CD4-positive, alpha-beta T cell treated with Interleukin-10 for 1 hour (primary cell): ENCODE measurements at regions not wholly inside any gene's neighbourhood (a gene's known extent, or its start where the extent isn't known, plus 50 kb on each side); places are given as distances from the start of the nearest gene placed in this dataset.
"Not testable (repeated sequence)": the region's sequence is repeated elsewhere in the genome, so short reads cannot be mapped to it uniquely, and the experiment has no call there.

Source experiments
- DNase-seq: peaks from one replicate; pipeline ENCODE4 v3.0.0-alpha.2; 2020

DNA sequence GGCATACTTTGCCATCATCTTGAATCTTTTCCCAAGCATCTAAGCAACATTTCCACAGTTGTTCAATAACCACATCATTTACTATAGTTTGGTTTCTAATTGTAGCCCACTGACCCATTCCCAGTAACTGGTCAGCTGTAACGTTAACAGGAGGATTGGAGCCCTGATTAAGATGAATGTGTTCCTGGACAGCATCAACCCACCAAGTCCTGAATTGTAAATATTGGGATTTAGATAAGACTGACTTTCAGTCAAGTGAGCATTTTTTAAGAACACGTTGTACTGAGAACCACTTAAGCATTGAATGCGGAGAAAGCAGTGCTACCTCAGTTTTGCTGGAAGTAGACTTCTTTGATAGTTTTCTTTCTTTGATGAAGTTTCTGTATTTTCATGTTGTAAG lies 53.3 kb upstream of the ARL4D start:
- DNase-seq = not testable (repeated sequence)

DNA sequence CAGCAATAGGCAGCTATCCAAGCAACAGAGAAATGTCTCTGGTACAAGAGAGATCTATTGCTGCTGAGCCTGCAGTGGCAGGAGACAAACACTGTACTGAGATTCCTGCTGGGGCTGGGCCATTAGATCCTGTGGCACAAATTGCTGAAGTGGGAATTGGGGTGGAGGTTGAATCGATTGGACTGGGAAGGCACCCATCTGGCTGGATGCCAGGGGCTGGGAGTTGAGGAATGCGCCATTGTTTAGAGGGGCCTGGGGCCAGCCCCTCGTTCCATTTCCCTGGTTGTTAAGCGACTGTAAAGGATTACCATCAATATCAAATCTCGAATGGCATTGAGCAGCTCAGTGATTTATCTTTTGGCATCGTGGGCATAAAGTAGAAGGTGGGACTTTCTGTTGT lies 54.1 kb upstream of the ARL4D start:
- no peak for DNase-seq

DNA sequence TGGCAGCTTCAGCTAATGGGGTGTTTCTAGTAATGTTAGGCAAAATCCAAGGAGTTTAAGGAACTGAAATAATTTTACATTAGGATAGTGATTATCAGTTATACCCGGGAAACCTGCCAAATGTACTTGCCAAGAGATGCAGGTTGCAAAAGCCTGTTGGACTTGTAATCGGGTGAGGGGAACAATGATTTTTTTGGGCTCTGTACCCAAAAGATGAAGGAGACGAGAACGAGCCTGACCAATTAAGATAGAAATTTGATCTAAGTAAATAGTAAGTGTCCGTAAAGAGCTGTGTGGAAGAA lies 56.3 kb upstream of the ARL4D start:
- DNase-seq = no peak

DNA sequence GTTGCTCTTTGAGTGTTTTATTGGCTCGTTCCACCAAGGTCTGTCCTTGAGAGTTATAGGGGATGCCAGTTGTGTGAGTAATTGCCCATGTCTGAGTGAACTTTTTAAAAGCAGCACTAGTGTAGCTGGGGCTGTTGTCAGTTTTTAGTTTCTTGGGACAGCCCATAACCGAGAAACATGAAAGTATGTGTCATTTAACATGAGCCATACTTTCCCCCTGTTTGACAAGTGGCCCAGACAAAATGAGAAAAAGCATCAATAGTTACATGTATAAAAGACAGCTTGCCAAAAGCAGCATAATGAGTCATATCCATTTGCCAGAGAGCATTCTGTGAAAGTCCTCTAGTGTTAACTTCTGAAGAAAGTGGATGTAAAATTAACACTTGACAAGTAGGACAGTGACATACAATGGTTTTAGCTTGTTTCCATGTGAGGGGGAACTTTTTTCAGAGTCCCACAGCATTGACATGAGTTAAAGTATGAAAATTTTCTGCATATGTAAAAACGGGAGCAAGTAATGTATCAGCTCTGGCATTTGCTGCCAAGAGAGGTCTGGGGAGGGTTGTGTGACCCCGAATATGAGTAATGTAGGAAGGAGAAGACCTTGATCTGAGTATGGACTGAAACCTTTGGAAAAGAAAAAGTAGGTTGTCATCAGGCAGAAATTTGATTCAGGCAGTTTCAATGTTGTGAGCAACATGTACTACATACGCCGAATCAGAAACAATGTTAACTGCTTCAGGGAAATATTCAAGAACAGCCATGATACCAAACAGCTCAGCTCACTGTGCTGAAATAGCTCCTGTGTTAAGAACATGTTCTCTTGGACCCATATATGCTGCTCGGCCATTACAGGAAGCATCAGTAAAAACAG lies 56.8 kb upstream of the ARL4D start:
- no peak for DNase-seq

DNA sequence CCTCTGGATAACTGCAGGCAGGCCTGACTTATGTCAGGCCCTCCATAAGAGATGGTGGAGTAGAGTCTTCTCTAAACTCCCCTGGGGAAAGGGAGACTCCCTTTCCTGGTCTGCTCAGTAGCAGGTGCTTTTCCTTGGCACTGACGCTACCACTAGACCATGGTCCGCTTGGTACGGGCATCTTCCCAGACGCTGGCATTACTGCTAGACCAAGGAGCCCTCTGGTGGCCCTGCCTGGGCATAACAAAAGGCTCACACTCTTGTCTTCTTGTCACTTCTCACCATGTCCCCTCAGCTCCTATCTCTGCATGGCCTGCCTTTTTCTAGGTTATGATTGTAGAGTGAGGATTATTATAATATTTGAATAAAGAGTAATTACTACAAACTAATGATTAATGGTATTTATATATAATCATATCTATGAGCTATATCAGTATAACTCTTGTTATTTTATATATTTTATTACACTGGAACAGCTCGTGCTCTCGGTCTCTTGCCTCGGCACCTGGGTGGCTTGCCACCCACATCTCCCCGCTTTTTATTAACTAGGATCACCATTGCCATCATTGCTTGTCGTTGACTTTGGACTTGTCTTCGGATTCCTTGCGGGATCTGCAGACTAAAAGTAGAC lies 59.8 kb upstream of the ARL4D start:
- peak; percentile 74 for DNase-seq

DNA sequence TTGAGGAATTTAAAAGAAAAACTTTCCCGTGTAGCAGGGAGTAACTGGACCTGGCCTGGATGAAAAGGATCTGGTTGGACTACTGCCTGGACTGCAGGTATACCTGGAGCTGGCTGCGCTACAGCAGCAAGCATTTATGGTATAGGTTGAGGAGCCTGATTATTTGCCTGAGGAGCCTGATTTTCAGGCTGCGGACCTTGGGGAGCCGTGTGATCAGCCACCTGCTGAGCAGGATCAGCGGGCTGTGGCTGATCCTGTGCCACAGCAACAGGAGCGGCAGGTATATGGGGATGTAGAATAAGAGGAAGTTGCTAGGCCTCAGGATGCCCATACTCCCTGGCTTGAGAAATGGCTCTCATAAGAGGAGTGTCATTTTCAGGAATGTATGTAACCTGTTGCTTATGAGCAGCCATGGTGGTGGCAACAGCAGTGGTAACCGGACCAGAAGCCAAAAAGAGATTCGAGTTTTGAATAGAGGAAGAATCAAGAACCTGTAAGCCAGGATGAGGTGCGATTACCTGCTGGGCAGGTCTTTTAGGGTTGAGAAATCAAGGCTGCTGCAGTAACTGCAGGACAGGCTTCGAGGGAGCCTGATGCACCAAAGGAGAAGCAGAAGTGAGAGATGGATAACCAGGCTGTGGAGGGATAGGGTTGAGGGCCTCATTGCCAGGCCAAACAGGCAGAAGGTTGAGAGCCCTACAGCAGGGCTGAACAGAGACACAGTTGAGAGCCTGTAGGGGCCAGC lies 60.9 kb upstream of the ARL4D start:
- no peak for DNase-seq

DNA sequence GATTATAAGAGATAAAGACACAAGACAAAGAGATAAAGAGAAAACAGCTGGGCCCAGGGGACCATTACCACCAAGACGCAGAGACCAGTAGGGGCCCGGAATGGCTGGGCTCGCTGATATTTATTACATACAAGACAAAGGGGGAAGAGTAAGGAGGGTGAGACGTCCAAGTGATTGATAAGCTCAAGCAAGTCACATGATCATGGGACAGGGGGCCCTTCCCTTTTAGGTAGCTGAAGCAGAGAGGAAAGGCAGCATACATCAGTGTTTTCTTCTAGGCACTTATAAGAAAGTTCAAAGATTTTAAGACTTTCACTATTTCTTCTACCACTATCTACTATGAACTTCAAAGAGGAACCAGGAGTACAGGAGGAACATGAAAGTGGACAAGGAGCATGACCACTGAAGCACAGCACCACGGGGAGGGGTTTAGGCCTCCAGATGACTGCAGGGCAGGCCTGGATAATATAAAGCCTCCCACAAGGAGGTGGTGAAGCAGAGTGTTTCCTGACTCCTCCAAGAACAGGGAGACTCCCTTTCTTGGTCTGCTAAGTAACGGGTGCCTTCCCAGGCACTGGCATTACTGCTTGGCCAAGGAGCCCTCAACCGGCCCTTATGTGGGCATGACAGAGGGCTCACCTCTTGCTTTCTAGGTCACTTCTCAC lies 63.9 kb upstream of the ARL4D start:
- DNase-seq = no peak

DNA sequence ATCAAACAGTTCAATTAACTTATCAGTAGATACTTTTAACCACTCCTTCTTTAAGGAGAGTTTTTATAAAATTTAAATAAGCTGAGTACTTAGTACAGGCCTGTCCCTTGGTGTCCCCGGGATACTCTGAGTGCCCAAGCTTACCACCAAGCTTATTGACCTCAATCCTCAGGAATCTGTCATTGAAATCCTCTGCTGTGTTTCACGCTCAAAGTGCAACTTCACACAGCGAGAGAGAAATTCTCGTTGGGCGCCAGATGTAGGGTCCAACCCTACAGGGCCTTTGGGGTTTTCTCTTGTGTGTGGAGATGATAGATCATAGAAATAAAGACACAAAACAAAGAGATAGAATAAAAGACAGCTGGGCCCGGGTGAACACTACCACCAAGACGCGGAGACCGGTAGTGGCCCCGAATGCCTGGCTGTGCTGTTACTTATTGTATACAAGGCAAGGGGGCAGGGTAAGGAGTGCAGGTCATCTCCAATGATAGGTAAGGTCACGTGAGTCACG lies 65.3 kb upstream of the ARL4D start:
- no peak for DNase-seq

DNA sequence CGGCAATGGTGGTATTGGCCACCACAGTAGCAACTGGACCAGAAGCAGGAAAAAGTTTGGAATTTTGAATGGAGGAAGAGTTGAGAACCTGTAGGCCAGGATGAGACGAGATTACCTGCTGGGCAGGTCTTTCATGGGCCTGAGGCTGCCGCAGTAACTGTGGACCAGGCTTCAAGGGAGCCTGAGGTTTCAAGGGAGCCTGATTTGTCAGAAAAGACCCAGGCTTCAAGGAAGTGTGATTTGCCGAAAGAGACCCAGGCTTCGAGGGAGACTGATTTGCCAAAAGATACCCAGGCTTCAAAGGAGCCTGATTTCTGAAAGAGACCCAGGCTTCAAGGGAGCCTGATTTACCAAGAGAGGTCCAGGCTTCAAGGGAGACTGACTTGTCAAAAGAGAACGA lies 66.6 kb upstream of the ARL4D start:
- DNase-seq = no peak

DNA sequence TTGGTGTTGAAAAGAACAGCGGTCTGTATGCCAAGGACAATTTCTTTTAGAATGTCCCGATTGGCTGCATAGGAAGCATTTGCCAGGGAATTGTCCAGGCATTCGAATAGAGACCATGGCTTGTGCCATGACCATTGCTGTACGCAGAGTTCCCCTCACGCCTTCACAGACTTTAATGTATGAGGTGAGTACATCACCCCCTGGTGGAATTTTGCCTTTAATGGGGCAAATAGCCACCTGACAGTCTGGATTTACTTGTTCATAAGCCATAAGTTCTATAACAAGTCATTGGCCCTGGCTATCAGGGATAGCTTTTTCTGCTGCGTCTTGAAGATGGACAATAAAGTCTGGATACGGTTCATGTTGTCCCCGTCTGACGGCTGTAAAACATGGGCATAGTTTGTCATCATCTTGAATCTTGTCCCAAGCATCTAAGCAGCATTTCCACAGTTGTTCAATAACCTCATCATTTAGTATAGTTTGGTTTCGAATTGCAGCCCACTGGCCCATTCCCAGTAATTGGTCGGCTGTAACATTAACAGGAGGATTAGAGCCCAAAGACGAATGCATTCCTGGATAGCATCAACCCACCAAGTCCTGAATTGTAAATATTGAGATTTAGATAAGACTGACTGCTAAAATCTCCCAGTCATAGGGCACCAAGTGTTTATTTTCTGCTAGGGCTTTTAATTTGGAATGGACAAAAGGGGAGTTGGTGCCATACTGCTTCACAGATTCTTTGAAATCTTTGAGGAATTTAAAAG lies 67.7 kb upstream of the ARL4D start:
- no peak for DNase-seq

DNA sequence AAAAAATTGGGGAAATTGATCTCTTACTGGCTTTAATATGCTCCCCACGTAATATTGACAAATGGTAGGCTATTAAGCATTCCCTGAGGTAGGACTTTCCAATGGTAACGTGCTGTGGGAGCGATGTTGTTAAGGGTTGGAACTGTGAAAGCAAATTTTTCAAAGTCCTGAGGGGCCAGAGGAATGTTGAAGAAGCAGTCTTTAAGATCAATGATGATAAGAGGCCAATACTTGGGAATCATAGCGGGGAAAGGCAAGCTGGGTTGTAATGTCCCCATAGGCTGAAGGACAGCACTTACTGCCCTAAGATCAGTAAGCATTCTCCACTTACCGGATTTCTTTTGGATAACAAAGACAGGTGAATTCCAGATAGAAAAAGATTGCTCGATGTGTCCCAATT lies 69.6 kb upstream of the ARL4D start:
- DNase-seq = no peak

DNA sequence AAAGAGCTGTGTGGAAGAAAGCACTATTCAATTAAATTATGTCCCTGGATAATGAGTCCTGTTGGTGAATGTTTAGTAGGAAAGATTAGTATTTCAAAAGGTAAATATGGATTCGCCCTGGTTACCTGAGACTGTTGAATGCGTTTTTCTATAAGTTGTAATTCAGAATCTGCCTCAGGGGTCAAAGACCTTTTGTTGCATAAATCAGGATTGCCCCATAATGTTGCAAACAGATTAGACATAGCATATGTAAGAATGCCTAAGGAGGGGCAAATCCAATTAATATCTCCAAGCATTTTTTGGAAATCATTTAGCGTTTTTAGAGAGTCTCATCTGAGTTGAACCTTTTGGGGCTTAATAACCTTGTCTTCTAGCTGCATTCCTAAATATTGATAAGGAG lies 70.1 kb upstream of the ARL4D start:
- no peak for DNase-seq

DNA sequence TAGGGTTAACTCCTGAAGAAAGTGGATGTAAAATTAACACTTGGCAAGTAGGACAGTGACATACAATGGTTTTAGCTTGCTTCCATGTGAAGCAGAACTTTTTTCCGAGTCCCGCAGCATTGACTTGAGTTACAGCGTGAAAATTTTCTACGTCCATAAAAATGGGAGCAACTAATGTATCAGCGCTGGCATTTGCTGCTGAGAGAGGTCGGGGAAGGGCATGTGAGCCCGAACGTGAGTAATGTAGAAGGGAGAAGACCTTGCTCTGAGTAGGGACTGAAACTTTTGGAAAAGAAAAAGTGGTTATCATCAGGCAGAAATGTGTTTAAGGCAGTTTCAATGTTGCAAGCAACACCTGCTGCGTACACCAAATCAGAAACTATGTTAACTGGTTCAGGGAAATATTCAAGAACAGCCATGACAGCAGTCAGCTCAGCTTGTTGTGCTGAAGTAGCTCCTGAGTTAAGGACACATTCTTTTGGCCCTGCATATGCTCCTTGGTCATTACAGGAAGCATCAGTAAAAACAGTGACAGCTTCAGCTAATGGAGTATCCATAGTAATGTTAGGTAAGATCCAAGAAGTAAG lies 70.9 kb upstream of the ARL4D start:
- no peak for DNase-seq

DNA sequence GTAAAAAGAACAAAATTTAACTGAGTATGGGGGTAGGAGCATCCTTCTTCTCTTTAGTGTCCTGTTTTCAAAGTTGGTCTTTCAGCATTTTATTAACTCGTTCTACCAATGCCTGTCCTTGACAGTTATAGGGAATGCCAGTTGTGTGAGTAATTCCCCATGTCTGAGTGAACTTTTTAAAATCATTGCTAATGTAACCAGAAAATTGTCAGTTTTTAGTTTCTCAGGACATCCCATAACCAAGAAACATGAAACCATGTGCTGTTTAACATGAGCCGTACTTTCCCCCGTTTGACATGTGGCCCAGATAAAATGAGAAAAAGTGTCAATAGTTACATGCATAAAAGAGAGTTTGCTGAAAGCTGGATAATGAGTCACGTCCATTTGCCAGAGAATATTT lies 71.4 kb upstream of the ARL4D start:
- no peak for DNase-seq

DNA sequence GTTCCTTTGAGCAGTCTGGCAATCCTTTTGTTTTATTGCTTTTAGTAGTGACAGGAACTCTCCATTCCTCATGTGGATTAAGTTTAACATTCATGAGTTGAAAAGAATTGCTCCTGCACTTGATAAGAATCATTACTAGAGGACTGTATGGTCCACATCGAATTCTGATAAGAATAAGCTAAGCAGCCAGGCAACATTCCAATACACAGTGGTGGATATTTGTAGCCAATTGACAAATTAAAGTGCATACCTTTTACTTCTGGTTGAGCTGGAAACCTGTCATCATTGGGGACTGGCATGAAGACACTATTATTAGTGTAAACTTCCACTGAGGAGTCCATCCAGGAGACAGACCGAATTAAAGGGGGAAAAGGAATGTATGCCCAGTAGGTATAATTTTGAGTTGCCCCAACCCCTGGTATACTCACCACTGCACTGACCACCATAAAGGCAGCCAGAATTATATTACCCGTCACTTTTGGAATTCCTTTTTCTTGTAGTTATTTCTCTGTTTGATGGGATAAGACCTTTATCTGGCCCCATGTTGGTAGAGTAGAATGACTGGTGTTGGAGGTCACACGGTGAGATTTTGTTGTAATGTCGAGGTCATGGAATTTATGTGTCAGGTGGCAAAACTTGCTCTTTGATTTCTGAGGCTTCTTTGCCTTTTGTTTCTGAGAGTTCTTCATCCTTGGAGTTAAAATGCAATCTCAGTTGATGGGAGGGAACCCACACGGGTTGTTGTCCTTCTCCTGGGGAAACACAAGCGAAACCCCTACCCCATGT lies 72.1 kb upstream of the ARL4D start:
- DNase-seq = no peak

DNA sequence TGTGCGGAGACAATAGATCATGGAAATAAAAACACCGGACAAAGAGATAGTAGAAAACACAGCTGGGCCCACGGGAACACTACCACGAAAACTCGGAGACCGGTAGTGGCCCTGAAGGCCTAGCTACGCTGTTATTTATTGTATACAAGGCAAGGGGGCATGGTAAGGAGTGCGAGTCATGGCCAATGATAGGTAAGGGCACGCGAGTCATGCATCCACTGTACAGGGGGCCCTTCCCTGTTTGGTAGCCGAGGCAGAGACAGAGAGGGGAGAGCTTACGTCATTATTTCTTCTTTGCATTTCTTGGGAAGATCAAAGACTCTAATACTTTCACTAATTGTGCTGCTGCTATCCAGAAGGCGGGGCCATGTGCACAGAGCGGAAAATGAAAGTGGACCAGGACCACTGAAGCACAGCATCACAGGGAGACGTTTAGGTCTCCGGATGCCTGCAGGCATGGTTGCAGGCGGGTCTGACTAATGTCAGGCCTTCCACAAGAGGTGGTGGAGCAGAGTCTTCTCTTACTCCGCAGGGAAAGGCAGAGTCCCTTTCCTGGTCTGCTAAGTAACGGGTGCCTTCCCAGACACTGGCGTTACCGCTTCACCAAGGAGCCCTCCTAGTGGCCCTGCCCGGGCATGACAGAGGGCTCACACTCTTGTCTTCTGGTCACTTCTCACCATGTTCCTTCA lies 74.4 kb upstream of the ARL4D start:
- no peak for DNase-seq

DNA sequence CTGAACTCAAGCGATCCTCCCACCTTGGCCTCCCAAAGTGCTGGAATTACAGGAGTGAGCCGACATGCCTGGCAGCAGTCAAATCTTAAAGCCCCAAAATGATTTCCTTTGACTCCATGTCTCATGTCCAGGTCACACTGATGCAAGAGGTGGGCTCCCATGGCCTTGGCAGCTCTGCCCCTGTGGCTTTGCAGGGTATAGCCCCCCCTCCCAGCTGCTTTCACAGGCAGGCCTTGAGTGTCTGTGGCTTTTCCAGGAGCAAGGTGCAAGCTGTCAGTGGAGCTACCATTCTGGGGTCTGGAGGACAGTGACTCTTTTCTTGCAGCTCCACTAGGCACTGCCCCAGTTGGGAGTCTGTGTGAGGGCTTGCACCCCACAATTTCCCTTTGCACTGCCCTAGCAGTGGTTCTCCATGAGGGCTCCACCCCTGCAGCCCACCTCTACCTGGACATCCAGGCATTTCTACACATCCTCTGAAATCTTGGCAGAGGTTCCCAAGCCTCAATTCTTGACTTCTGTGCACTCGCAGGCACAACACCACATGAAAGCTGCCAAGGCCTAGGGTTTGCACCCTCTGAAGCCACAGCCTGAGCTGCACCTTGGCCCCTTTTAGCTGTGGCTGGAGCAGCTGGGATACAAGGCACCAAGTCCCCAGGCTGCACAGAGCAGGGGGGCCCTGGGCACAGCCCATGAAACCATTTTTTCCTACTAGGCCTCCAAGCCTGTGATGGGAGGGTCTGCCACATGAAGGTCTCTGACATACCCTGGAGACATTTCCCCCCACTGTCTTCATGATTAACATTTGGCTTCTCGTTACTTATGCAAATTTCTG lies 79.3 kb upstream of the ARL4D start:
- no peak for DNase-seq

DNA sequence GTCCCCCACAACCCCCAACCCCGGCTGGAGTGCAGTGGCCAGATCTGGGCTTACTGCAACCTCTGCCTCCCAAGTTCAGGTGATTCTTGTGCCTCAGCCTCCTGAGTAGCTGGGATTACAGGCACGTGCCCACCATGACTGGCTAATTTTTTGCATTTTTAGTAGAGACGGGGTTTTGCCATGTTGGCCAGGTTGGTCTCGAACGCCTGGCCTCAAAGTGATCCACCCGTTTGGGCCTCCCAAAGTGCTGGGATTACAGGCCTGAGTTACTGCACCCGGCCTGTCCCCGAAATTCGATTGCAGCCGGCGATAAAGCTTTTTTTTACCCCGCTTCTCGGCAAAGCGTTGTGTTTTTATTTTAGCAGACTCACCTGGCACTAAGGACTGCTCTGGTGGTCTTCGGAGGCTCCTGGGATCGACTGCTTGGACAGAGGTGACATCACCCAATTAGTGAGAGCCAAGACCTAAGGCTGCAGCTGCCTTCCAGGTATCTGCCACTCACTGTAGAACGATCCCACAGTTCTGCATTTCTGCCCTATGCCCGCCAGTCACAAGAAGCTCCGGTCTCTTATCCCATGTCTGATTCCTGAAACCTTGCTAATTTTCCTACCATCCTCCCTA lies 82.2 kb upstream of the ARL4D start:
- DNase-seq = peak; percentile 28

DNA sequence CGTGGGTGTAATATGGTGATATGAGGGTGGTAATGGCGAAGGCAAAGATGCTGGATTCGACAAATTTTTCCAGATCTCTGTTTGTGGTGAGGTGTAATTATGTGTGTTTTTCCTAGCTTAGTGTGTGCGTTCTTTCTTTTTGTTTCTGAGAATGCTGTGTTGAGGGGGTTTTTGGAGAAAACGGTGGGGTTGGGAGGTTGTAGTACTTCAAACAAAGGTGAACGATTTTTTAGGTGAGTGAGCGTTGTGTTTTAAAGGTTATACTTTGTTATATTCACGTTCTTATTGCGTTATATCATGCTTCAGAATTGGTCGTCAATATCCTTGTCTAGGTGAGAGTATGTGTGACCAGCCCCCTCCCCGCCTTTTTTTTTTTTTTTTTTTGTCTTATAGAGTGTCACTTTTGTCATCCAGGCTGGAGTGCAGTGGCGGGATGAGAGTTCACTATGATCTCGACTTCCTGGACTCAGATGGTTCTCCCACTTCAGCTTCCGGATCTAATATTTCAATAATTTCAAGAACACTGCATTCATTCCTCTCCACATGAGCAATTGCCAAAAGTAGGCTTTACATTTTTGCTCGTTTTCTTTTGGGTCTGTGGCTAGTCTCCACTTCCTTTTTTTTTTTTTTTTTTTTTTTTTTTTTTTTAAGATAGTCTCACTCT lies 82.2 kb upstream of the RNU2-1 start:
- no peak for DNase-seq
